ENCODE measurements at regions not wholly inside any gene's neighbourhood (a gene's known extent, or its start where the extent isn't known, plus 50 kb on each side); places are given as distances from the start of the nearest gene placed in this dataset.

DNA sequence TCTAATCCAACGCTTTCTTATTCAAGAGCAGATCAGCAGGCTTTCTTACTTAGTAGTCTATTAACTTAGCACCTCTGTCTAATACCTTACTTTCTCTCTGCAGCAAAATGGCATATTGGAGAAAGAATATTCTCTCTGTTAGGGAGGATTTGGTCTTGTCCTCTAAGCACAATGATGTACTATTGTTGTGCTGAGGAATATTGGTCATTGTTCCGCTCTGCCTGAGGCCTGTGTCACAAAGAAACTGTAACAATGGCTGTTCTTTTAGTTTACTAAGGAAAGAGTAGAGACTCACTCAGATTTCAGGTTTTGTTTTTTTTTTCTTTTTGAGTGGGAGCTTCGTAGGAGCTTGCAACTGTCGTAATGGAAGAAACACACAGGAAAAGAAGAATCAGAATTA, 1358.8 kb downstream of the LRFN5 start:
- intact Hi-C loops (cut with micrococcal nuclease; ENCODE audit: unreplicated experiment), result no loop called here
- no peaks in the 10 kb centered on the region for H3K9me3 ChIP-seq
- TF ChIP-seq, protein P1, sequence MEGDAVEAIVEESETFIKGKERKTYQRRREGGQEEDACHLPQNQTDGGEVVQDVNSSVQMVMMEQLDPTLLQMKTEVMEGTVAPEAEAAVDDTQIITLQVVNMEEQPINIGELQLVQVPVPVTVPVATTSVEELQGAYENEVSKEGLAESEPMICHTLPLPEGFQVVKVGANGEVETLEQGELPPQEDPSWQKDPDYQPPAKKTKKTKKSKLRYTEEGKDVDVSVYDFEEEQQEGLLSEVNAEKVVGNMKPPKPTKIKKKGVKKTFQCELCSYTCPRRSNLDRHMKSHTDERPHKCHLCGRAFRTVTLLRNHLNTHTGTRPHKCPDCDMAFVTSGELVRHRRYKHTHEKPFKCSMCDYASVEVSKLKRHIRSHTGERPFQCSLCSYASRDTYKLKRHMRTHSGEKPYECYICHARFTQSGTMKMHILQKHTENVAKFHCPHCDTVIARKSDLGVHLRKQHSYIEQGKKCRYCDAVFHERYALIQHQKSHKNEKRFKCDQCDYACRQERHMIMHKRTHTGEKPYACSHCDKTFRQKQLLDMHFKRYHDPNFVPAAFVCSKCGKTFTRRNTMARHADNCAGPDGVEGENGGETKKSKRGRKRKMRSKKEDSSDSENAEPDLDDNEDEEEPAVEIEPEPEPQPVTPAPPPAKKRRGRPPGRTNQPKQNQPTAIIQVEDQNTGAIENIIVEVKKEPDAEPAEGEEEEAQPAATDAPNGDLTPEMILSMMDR (IDR thresholded peaks at IDR 0.05; ENCODE audit: insufficient read depth in 1 of 2, low read depth in 1 of 2, low read length in 1 of 2, severe bottlenecking in 1 of 2, unreplicated experiment in 1 of 2), result no peak
- ChIA-PET CTCF (no interaction called here), POLR2A (no interaction called here)
- no peaks in the 10 kb centered on the region for H3K9me3 Mint-ChIP-seq (ENCODE audit: unreplicated experiment)
- H3K4me3 ChIP-seq (ENCODE audit: low read depth, low read length), result no peak overlapping the region
- H3K4me1 ChIP-seq, result no peaks in the 10 kb centered on the region
- no peaks in the 10 kb centered on the region for H3K36me3 Mint-ChIP-seq (ENCODE audit: insufficient read depth, unreplicated experiment)
- H3K4me3 Mint-ChIP-seq (ENCODE audit: unreplicated experiment), result no peak overlapping the region
- no peaks in the 10 kb centered on the region for H3K27me3 ChIP-seq (replicated peaks; ENCODE audit: control insufficient read depth, insufficient read depth, low read length)
- H3K27me3 Mint-ChIP-seq (ENCODE audit: insufficient read depth, unreplicated experiment), result no peaks in the 10 kb centered on the region
- DNase-seq, result no peak
- H3K4me1 Mint-ChIP-seq (ENCODE audit: low read depth, unreplicated experiment), result no peaks in the 10 kb centered on the region
- BruUV-seq (replicated peaks), result no TSS peak
- no peaks in the 10 kb centered on the region for H3K36me3 ChIP-seq (ENCODE audit: control insufficient read depth, insufficient read depth, low read length)
- no peak overlapping the region for H3K27ac Mint-ChIP-seq (ENCODE audit: unreplicated experiment)

DNA sequence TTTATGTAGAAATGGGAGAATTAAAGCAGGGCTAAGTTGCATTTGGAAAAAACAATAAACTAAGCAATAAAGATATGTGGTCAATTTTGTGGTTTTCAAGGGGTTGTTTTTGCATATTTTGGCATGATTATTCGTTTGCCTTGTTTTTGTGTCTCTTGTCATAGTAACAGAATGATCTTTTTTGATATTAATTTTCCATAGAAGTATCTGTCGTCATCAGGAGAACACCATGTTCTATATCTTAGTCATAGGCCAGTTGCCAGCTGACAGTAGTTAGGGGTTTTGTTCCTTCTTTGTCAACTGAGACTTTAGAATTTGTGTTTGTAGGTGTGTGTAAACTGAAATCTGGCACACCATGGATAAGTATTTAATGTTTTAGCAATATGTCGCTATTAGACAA, 1354.8 kb downstream of the LRFN5 start:
- no peak overlapping the region for H3K4me3 Mint-ChIP-seq (ENCODE audit: unreplicated experiment)
- POLR2A ChIA-PET, result no interaction called here

DNA sequence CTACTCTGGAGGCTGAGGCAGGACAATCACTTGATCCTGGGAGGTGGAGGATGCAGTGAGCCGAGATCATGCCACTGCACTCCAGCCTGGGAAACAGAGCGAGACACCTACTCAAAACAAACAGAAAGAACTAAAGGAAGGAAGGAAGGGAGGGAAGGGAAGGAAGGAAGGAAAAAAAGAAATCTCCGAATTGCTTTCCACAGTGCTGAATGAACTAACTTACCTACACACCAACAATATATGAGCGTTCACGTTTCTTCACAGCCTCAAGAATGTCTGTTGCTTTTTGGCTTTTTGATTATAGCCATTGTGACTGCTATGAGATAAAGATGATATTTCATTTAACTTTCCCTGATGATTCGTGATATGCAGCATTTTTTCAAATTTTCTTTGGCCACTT, 1343.7 kb downstream of the LRFN5 start:
- ChIA-PET POLR2A (no interaction called here), CTCF (no interaction called here)
- no peak overlapping the region for H3K4me3 Mint-ChIP-seq (ENCODE audit: unreplicated experiment)
- no peaks in the 10 kb centered on the region for H3K4me1 Mint-ChIP-seq (ENCODE audit: low read depth, unreplicated experiment)
- Histone ChIP-seq H3K4me1 (no peaks in the 10 kb centered on the region), H3K36me3 (ENCODE audit: control insufficient read depth, insufficient read depth, low read length) (no peaks in the 10 kb centered on the region), H3K4me3 (ENCODE audit: low read depth, low read length) (no peak overlapping the region), H3K27me3 (replicated peaks; ENCODE audit: control insufficient read depth, insufficient read depth, low read length) (no peaks in the 10 kb centered on the region), H3K9me3 (no peaks in the 10 kb centered on the region)
- H3K9me3 Mint-ChIP-seq (ENCODE audit: unreplicated experiment), result no peaks in the 10 kb centered on the region
- no peak for DNase-seq
- TF ChIP-seq, protein P1 (IDR thresholded peaks at IDR 0.05; ENCODE audit: insufficient read depth in 1 of 2, low read depth in 1 of 2, low read length in 1 of 2, severe bottlenecking in 1 of 2, unreplicated experiment in 1 of 2), result no peak
- H3K27ac Mint-ChIP-seq (ENCODE audit: unreplicated experiment), result no peak overlapping the region
- no peaks in the 10 kb centered on the region for H3K27me3 Mint-ChIP-seq (ENCODE audit: insufficient read depth, unreplicated experiment)
- BruUV-seq (replicated peaks), result no TSS peak
- no peaks in the 10 kb centered on the region for H3K36me3 Mint-ChIP-seq (ENCODE audit: insufficient read depth, unreplicated experiment)
- intact Hi-C loops (cut with micrococcal nuclease; ENCODE audit: unreplicated experiment), result no loop called here

More for the DNA sequence above, 1354.8 kb downstream of the LRFN5 start:
- TF ChIP-seq, protein P1 (IDR thresholded peaks at IDR 0.05; ENCODE audit: insufficient read depth in 1 of 2, low read depth in 1 of 2, low read length in 1 of 2, severe bottlenecking in 1 of 2, unreplicated experiment in 1 of 2), result no peak
- Mint-ChIP-seq H3K36me3 (ENCODE audit: insufficient read depth, unreplicated experiment) (no peaks in the 10 kb centered on the region), H3K4me1 (ENCODE audit: low read depth, unreplicated experiment) (no peaks in the 10 kb centered on the region), H3K27me3 (ENCODE audit: insufficient read depth, unreplicated experiment) (no peaks in the 10 kb centered on the region), H3K27ac (ENCODE audit: unreplicated experiment) (no peak overlapping the region), H3K9me3 (ENCODE audit: unreplicated experiment) (no peaks in the 10 kb centered on the region)
- intact Hi-C loops (cut with micrococcal nuclease; ENCODE audit: unreplicated experiment), result no loop called here
- no peak overlapping the region for H3K4me3 ChIP-seq (ENCODE audit: low read depth, low read length)
- no peaks in the 10 kb centered on the region for H3K4me1 ChIP-seq
- BruUV-seq (replicated peaks), result no TSS peak
- no peak for DNase-seq
- H3K36me3 ChIP-seq (ENCODE audit: control insufficient read depth, insufficient read depth, low read length), result no peaks in the 10 kb centered on the region
- H3K27me3 ChIP-seq (replicated peaks; ENCODE audit: control insufficient read depth, insufficient read depth, low read length), result no peaks in the 10 kb centered on the region
- no peaks in the 10 kb centered on the region for H3K9me3 ChIP-seq
- CTCF ChIA-PET, result no interaction called here

Measured in Caco-2 (cell line).